IMR-90 (cell line): ENCODE measurements at regions not wholly inside any gene's neighbourhood (a gene's known extent, or its start where the extent isn't known, plus 50 kb on each side); places are given as distances from the start of the nearest gene placed in this dataset.

ENCODE experiments used
- ATAC-seq: fragments of 200-7000 bp; cut with Tn5 transposase; 2 replicates; pipeline ENCODE4 v1.9.1; 2020; ENCODE audit warnings: low read depth, mild to moderate bottlenecking, moderate library complexity
- BruUV-seq: library from RNA; stranded (reverse); fragments of 400-500 nt; replicated peaks from 2 replicates; lab custom pipeline; 2021; lab: Mats Ljungman, UMichigan
- CTCF ChIA-PET: fragments of 300-600 bp; formaldehyde crosslinking; extraction: SDS; loops from one replicate; lab custom pipeline; 2021; ENCODE audit warnings: antibody characterized with exemption; lab: Yijun Ruan, JAX
- POLR2A ChIA-PET: fragments of 300-600 bp; sonication (Branson Sonifier 250); formaldehyde crosslinking; loops from one replicate; lab custom pipeline; 2022; ENCODE audit warnings: antibody characterized with exemption; ENCODE audit not compliant: unreplicated experiment; lab: Charles Lee
- DNase-seq: peaks from one replicate; pipeline ENCODE4 v3.0.0; 2013
- H2AFZ ChIP-seq: replicated peaks from 2 replicates; pipeline ENCODE3; 2013; ENCODE audit warnings: low read length, mild to moderate bottlenecking; ENCODE audit not compliant: poor library complexity
- H2AK5ac ChIP-seq: 2 replicates; pipeline ENCODE4 v1.6.1; 2013; ENCODE audit warnings: low read depth, low read length, inconsistent platforms
- H2AK9ac ChIP-seq: replicated peaks from 2 replicates; pipeline ENCODE3; 2013; ENCODE audit warnings: mild to moderate bottlenecking, low read depth, low read length, moderate library complexity; ENCODE audit not compliant: poor library complexity
- H2BK120ac ChIP-seq: 2 replicates; pipeline ENCODE4 v1.6.1; 2013; ENCODE audit warnings: low read depth, low read length, inconsistent platforms
- H2BK15ac ChIP-seq: 3 replicates; pipeline ENCODE4 v1.6.1; 2013; ENCODE audit warnings: low read depth, low read length, inconsistent platforms
- H2BK20ac ChIP-seq: 2 replicates; pipeline ENCODE4 v1.6.1; 2013; ENCODE audit warnings: low read depth, mild to moderate bottlenecking, inconsistent platforms, low read length, moderate library complexity
- H2BK5ac ChIP-seq: 2 replicates; pipeline ENCODE4 v1.6.1; 2013; ENCODE audit warnings: mild to moderate bottlenecking, low read depth, low read length, inconsistent platforms; ENCODE audit not compliant: poor library complexity, severe bottlenecking
- H3K14ac ChIP-seq: replicated peaks from 2 replicates; pipeline ENCODE4 v1.6.1; 2013; ENCODE audit warnings: low read depth, low read length, inconsistent platforms
- H3K18ac ChIP-seq: 2 replicates; pipeline ENCODE4 v1.6.1; 2013; ENCODE audit warnings: low read depth, low read length, control low read depth
- H3K23ac ChIP-seq: 2 replicates; pipeline ENCODE4 v1.6.1; 2013; ENCODE audit warnings: low read depth, low read length, inconsistent platforms
- H3K27ac ChIP-seq: 2 replicates; pipeline ENCODE4 v1.5.1; 2013; ENCODE audit warnings: mild to moderate bottlenecking, control low read depth, low read length; ENCODE audit not compliant: insufficient read depth
- H3K27me3 ChIP-seq: 2 replicates; pipeline ENCODE4 v1.6.1; 2013; ENCODE audit warnings: low read length; ENCODE audit not compliant: control insufficient read depth, insufficient read depth
- H3K36me3 ChIP-seq: 2 replicates; pipeline ENCODE4 v1.6.1; 2013; ENCODE audit warnings: low read length, mixed read lengths; ENCODE audit not compliant: control insufficient read depth, insufficient read depth
- H3K4ac ChIP-seq: 2 replicates; pipeline ENCODE4 v1.6.1; 2013; ENCODE audit warnings: low read depth, low read length, inconsistent platforms
- H3K4me1 ChIP-seq: 2 replicates; pipeline ENCODE4 v1.6.1; 2013; ENCODE audit warnings: low read length, mixed read lengths; ENCODE audit not compliant: control insufficient read depth, insufficient read depth
- H3K4me2 ChIP-seq: 2 replicates; pipeline ENCODE4 v1.6.1; 2013; ENCODE audit warnings: low read depth, mild to moderate bottlenecking, control low read depth, low read length, moderate library complexity
- H3K4me3 ChIP-seq: 2 replicates; pipeline ENCODE4 v1.5.1; 2013; ENCODE audit warnings: low read depth, mild to moderate bottlenecking, control low read depth, low read length, moderate library complexity; ENCODE audit not compliant: insufficient read depth
- H3K56ac ChIP-seq: 2 replicates; pipeline ENCODE4 v1.6.1; 2013; ENCODE audit warnings: low read length, inconsistent platforms; ENCODE audit not compliant: insufficient read depth; ENCODE audit errors: extremely low read depth
- H3K79me1 ChIP-seq, 2 experiments: 2 replicates each; pipeline ENCODE4 v1.6.1; 2013; ENCODE audit warnings: low read length in 2 of 2, inconsistent platforms in 1 of 2, low read depth in 1 of 2
- H3K9ac ChIP-seq: 2 replicates; pipeline ENCODE4 v1.6.1; 2013; ENCODE audit warnings: low read depth, low read length, control low read depth
- H3K9me1 ChIP-seq: 2 replicates; pipeline ENCODE4 v1.6.1; 2013; ENCODE audit warnings: low read length, inconsistent platforms; ENCODE audit not compliant: insufficient read depth
- H3K9me3 ChIP-seq: 2 replicates; pipeline ENCODE4 v1.6.1; 2013; ENCODE audit warnings: low read length; ENCODE audit not compliant: control insufficient read depth, insufficient read depth
- H4K20me1 ChIP-seq: 2 replicates; pipeline ENCODE4 v1.6.1; 2013; ENCODE audit warnings: low read length, inconsistent platforms; ENCODE audit not compliant: insufficient read depth
- H4K5ac ChIP-seq: 2 replicates; pipeline ENCODE4 v1.6.1; 2013; ENCODE audit warnings: mild to moderate bottlenecking, low read depth, low read length, control low read depth
- H4K8ac ChIP-seq, 2 experiments: 2 replicates each; pipeline ENCODE4 v1.6.1; 2013; ENCODE audit warnings: low read depth in 2 of 2, low read length in 2 of 2, control low read depth in 1 of 2, inconsistent platforms in 1 of 2
- H4K91ac ChIP-seq: 2 replicates; pipeline ENCODE4 v1.6.1; 2013; ENCODE audit warnings: low read depth, low read length, inconsistent platforms; ENCODE audit not compliant: insufficient read depth
- BHLHE40 ChIP-seq: fragments of 150-350 bp; IDR thresholded peaks from 2 replicates; pipeline ENCODE4 v1.6.1; 2016; ENCODE audit warnings: mild to moderate bottlenecking, low read depth, low read length
- CEBPB ChIP-seq: IDR thresholded peaks from 2 replicates; pipeline ENCODE4 v1.6.1; 2012; ENCODE audit warnings: low read depth, low read length, improper control_type of control experiment
- CHD1 ChIP-seq: IDR thresholded peaks from 2 replicates; pipeline ENCODE4 v1.6.1; 2012; ENCODE audit warnings: low read depth, low read length, improper control_type of control experiment
- FOS ChIP-seq: fragments of 150-350 bp; IDR thresholded peaks from 2 replicates; pipeline ENCODE4 v1.6.1; 2016; ENCODE audit warnings: low read depth, low read length
- MAFK ChIP-seq: IDR thresholded peaks from 2 replicates; pipeline ENCODE4 v1.6.1; 2012; ENCODE audit warnings: low read depth, low read length, improper control_type of control experiment
- MAZ ChIP-seq: IDR thresholded peaks from 2 replicates; pipeline ENCODE4 v1.6.1; 2012; ENCODE audit warnings: low read depth, mild to moderate bottlenecking, low read length, improper control_type of control experiment, moderate library complexity, borderline replicate concordance
- MXI1 ChIP-seq: IDR thresholded peaks from 2 replicates; pipeline ENCODE4 v1.6.1; 2012; ENCODE audit warnings: low read depth, mild to moderate bottlenecking, low read length, moderate library complexity, borderline replicate concordance
- NFE2L2 ChIP-seq: fragments of 150-350 bp; IDR thresholded peaks from 2 replicates; pipeline ENCODE4 v1.6.1; 2016; ENCODE audit warnings: low read depth, mild to moderate bottlenecking, low read length
- POLR2A ChIP-seq: IDR thresholded peaks from 2 replicates; pipeline ENCODE4 v1.6.1; 2012; ENCODE audit warnings: mild to moderate bottlenecking, low read depth, low read length
- RAD21 ChIP-seq: IDR thresholded peaks from 2 replicates; pipeline ENCODE4 v1.6.1; 2012; ENCODE audit warnings: low read length, improper control_type of control experiment
- RCOR1 ChIP-seq: IDR thresholded peaks from 2 replicates; pipeline ENCODE4 v1.6.1; 2012; ENCODE audit warnings: mild to moderate bottlenecking, low read length, improper control_type of control experiment; ENCODE audit not compliant: insufficient replicate concordance
- RFX5 ChIP-seq: IDR thresholded peaks from 2 replicates; pipeline ENCODE4 v1.8.0; 2012; ENCODE audit warnings: low read depth, mild to moderate bottlenecking, low read length, moderate library complexity
- SMC3 ChIP-seq: fragments of 150-350 bp; IDR thresholded peaks from 2 replicates; pipeline ENCODE4 v1.6.1; 2016; ENCODE audit warnings: low read depth, mild to moderate bottlenecking, antibody characterized with exemption, low read length, moderate library complexity
- WGBS, 2 experiments: methylation state at CpG; one replicate each; pipeline versions ENCODE4 v1.1.5 to v1.1.7; 2013; ENCODE audit warnings: missing lambda C conversion rate in 2 of 2; ENCODE audit not compliant: insufficient read length in 1 of 2; ENCODE audit errors: extremely low coverage in 2 of 2; 5-methylcytosine and 5-hydroxymethylcytosine counted together
- dilution Hi-C: fragments of 300-500 bp; cut with HindIII; formaldehyde crosslinking; loops from one replicate; pipeline ENCODE4 v1.14.3; 2018; ENCODE audit warnings: low sequenced_read_pairs; ENCODE audit not compliant: unreplicated experiment
- in situ Hi-C: fragments of 300-500 bp; cut with MboI; formaldehyde crosslinking; loops from 3 replicates; pipeline ENCODE4 v1.14.3; 2019; ENCODE audit warnings: low sequenced_read_pairs, inconsistent platforms, mixed read lengths
- intact Hi-C: fragments of 100-400 bp; cut with micrococcal nuclease; formaldehyde crosslinking; loops from 2 replicates; pipeline ENCODE4 v1.10.0; 2022
- TF ChIP-seq, protein P1 (sequence below): conservative IDR thresholded peaks from 2 replicates; pipeline ENCODE4 v1.5.1; 2012; ENCODE audit warnings: mild to moderate bottlenecking, low read depth, low read length, improper control_type of control experiment
- TF ChIP-seq, protein P2 (sequence below): fragments of 150-350 bp; IDR thresholded peaks from 2 replicates; pipeline ENCODE4 v1.6.1; 2016; ENCODE audit warnings: low read depth, mild to moderate bottlenecking, low read length, moderate library complexity, borderline replicate concordance
- TF ChIP-seq, protein P3 (sequence below): fragments of 150-350 bp; IDR thresholded peaks from 2 replicates; pipeline ENCODE4 v1.6.1; 2017; ENCODE audit warnings: mild to moderate bottlenecking, antibody characterized with exemption, low read length, low read depth

DNA sequence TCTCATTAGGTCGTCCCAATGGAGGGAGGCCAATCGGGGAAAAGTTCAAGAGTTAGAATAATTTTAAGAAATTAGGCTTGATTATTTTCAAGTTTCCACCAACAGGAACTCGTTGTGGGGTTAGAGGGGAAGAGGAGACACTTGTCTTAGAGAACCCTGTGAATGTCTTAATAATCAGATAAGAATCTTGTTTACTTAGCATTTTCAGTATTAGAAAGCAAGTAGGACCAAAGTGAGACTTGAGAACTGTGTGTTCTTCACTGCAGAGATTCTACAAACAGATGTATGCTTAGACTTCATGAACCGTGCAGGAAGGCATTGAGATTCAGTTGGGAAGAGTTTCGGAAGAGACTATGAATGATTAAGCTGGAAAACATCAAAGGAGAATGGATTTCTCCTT is 69.0 kb upstream of the HMHB1 start:
- H3K27ac ChIP-seq: no peak overlapping the region
- ATAC-seq (no peak), DNase-seq (no peak)
- no peak overlapping the region for H3K4me2 ChIP-seq
- WGBS, 2 experiments: no CpG with 5 or more reads among the region's 5 CpGs
- TF ChIP-seq BHLHE40 (no peak), CHD1 (no peak), FOS (no peak), MXI1 (no peak), MAZ (no peak), NFE2L2 (no peak), RAD21 (no peak), RFX5 (no peak), MAFK (no peak), SMC3 (no peak), CEBPB (no peak), RCOR1 (no peak), POLR2A (no peak)
- TF ChIP-seq, protein P1, sequence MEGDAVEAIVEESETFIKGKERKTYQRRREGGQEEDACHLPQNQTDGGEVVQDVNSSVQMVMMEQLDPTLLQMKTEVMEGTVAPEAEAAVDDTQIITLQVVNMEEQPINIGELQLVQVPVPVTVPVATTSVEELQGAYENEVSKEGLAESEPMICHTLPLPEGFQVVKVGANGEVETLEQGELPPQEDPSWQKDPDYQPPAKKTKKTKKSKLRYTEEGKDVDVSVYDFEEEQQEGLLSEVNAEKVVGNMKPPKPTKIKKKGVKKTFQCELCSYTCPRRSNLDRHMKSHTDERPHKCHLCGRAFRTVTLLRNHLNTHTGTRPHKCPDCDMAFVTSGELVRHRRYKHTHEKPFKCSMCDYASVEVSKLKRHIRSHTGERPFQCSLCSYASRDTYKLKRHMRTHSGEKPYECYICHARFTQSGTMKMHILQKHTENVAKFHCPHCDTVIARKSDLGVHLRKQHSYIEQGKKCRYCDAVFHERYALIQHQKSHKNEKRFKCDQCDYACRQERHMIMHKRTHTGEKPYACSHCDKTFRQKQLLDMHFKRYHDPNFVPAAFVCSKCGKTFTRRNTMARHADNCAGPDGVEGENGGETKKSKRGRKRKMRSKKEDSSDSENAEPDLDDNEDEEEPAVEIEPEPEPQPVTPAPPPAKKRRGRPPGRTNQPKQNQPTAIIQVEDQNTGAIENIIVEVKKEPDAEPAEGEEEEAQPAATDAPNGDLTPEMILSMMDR: no peak
- TF ChIP-seq, protein P2, sequence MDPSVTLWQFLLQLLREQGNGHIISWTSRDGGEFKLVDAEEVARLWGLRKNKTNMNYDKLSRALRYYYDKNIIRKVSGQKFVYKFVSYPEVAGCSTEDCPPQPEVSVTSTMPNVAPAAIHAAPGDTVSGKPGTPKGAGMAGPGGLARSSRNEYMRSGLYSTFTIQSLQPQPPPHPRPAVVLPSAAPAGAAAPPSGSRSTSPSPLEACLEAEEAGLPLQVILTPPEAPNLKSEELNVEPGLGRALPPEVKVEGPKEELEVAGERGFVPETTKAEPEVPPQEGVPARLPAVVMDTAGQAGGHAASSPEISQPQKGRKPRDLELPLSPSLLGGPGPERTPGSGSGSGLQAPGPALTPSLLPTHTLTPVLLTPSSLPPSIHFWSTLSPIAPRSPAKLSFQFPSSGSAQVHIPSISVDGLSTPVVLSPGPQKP: no peak
- TF ChIP-seq, protein P3, sequence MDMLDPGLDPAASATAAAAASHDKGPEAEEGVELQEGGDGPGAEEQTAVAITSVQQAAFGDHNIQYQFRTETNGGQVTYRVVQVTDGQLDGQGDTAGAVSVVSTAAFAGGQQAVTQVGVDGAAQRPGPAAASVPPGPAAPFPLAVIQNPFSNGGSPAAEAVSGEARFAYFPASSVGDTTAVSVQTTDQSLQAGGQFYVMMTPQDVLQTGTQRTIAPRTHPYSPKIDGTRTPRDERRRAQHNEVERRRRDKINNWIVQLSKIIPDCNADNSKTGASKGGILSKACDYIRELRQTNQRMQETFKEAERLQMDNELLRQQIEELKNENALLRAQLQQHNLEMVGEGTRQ: no peak
- no peak overlapping the region for H3K23ac ChIP-seq
- no peaks in the 10 kb centered on the region for H3K79me1 ChIP-seq
- dilution Hi-C loops: no loop called here
- no peaks in the 10 kb centered on the region for H3K27me3 ChIP-seq
- ChIA-PET CTCF (no interaction called here), POLR2A (no interaction called here)
- H3K18ac ChIP-seq: no peak overlapping the region
- H2AK5ac ChIP-seq: no peak overlapping the region
- no peaks in the 10 kb centered on the region for H3K9me1 ChIP-seq
- H4K20me1 ChIP-seq: no peaks in the 10 kb centered on the region
- H3K14ac ChIP-seq: no peak overlapping the region
- no peak overlapping the region for H2BK15ac ChIP-seq
- H2BK5ac ChIP-seq: no peak overlapping the region
- intact Hi-C loops: no loop called here
- no peak overlapping the region for H4K5ac ChIP-seq
- no peak overlapping the region for H2AFZ ChIP-seq
- no peak overlapping the region for H3K4ac ChIP-seq
- H2AK9ac ChIP-seq: no peak overlapping the region
- no peak overlapping the region for H2BK20ac ChIP-seq
- H3K56ac ChIP-seq: no peak overlapping the region
- H3K36me3 ChIP-seq: no peaks in the 10 kb centered on the region
- no peaks in the 10 kb centered on the region for H3K9me3 ChIP-seq
- H4K91ac ChIP-seq: no peak overlapping the region
- H2BK120ac ChIP-seq: no peak overlapping the region
- H3K4me3 ChIP-seq: no peak overlapping the region
- in situ Hi-C loops: no loop called here
- H3K4me1 ChIP-seq: peaks cover 1% of the 10 kb centered on the region; the same call in 1 of the 2 replicates
- BruUV-seq: no TSS peak
- no peak overlapping the region for H4K8ac ChIP-seq
- no peak overlapping the region for H3K9ac ChIP-seq
